ENCODE measurements at regions not wholly inside any gene's neighbourhood (a gene's known extent, or its start where the extent isn't known, plus 50 kb on each side); places are given as distances from the start of the nearest gene placed in this dataset.
A peak's percentile ranks its signal among the peaks of the same experiment; 100 is the strongest.

DNA sequence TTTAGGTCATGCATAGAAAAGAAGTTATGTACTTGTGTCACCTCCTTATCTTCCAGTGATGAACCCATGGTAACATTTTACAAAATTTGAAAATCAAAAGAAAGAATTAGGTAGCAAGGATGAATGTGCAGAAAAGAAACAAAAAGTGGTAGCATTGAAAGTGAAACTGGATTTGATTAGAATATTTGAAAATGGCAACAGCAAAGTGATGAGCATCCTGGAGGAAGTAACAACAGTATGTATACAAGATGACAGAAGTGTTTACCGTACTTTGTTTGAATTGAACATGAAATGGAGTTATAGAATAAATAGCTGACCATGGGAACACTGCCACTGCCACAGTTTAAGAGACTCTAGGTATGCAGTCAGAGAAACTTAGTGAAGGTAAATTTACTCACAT, 1313.1 kb downstream of the CDH11 start:
- H3K27me3 ChIP-seq: no peaks in the 10 kb centered on the region
- H3K9me3 ChIP-seq: no peaks in the 10 kb centered on the region
- no peaks in the 10 kb centered on the region for H3K4me1 ChIP-seq
- no peak for DNase-seq
- no peaks in the 10 kb centered on the region for H3K36me3 ChIP-seq
- TF ChIP-seq POLR2A (IDR thresholded peaks at IDR 0.05): no peak
- TF ChIP-seq, protein P1, sequence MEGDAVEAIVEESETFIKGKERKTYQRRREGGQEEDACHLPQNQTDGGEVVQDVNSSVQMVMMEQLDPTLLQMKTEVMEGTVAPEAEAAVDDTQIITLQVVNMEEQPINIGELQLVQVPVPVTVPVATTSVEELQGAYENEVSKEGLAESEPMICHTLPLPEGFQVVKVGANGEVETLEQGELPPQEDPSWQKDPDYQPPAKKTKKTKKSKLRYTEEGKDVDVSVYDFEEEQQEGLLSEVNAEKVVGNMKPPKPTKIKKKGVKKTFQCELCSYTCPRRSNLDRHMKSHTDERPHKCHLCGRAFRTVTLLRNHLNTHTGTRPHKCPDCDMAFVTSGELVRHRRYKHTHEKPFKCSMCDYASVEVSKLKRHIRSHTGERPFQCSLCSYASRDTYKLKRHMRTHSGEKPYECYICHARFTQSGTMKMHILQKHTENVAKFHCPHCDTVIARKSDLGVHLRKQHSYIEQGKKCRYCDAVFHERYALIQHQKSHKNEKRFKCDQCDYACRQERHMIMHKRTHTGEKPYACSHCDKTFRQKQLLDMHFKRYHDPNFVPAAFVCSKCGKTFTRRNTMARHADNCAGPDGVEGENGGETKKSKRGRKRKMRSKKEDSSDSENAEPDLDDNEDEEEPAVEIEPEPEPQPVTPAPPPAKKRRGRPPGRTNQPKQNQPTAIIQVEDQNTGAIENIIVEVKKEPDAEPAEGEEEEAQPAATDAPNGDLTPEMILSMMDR (IDR thresholded peaks at IDR 0.05): no peak
- H3K4me3 ChIP-seq: no peak overlapping the region
- H3K27ac ChIP-seq: no peak overlapping the region

DNA sequence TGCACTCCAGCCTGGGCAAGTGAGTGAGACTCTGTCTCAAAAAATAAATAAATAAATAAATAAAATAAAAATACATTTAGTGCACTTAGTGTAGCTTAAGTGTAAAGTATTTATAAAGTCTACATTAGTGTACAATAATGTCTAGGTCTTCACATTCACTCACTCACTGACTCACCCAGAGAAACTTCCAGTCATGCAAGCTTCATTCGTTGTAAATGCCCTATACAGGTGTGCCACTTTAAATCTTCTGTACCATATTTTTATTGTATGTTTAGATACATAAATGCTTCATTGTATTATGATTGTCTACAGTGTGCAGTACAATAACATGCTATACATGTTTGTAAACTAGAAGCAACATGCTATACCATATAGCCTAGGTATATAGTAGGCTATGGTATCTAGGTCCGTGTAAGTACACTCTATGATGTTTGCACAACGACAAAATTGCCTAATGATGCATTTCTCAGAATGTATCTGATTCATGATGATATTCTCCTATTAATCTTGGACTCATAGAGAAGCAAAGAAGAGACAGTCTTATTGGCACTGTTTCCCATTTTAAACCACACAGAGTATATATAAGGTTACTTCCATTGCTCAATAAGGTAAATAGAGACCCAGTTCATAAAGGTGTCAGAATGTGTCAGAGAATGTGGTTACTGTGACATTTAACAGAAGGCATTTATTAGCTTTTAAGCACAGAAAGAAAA, 1314.9 kb downstream of the CDH11 start:
- no peaks in the 10 kb centered on the region for H3K4me1 ChIP-seq
- no peak overlapping the region for H3K27ac ChIP-seq
- no peaks in the 10 kb centered on the region for H3K36me3 ChIP-seq
- TF ChIP-seq, protein P1 (IDR thresholded peaks at IDR 0.05): no peak
- TF ChIP-seq POLR2A (IDR thresholded peaks at IDR 0.05): no peak
- DNase-seq: no peak
- H3K27me3 ChIP-seq: no peaks in the 10 kb centered on the region
- no peaks in the 10 kb centered on the region for H3K9me3 ChIP-seq
- H3K4me3 ChIP-seq: no peak overlapping the region

DNA sequence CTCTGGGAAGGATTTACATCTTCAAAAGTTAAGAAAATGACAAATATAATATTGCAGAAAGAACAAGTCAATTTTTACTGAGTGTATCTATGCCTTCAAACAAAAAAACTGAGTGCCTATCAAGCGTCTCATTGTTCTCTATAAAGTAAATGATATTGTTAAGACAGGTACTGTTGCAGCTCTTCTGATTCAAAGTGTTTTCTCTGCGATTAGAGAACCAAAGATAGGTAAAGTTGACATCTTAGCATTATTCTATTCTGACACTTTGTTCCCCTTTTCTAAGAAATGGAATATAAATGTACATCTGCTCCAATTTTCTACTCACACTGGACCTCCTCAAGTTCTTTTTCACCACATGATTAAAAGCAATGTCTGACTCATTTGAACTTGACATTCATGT, 1317.7 kb downstream of the CDH11 start:
- no peaks in the 10 kb centered on the region for H3K27me3 ChIP-seq
- H3K4me1 ChIP-seq: no peaks in the 10 kb centered on the region
- no peaks in the 10 kb centered on the region for H3K36me3 ChIP-seq
- no peaks in the 10 kb centered on the region for H3K9me3 ChIP-seq
- DNase-seq: no peak
- H3K4me3 ChIP-seq: no peak overlapping the region
- TF ChIP-seq, protein P1 (IDR thresholded peaks at IDR 0.05): no peak
- TF ChIP-seq POLR2A (IDR thresholded peaks at IDR 0.05): no peak
- H3K27ac ChIP-seq: no peak overlapping the region

DNA sequence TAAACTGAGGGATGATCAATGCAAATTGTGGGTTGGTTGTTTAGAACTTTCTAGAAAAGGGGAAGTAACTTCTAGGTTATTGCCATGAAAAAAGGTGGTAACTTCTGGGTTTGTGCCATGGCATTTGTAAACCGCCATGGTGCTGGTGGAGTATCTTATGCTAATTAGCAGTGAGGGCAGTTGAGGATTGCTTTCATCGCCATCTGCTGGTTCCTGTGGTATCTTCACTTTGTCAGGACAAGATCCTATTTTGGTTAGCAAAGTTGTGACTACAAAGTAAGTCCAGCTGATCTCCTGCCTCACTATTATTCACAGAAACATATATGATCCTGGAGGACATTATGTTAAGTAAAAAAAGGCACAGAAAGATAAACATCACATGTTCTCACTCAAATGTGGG, 1332.3 kb downstream of the CDH11 start:
- no peaks in the 10 kb centered on the region for H3K27me3 ChIP-seq
- H3K4me3 ChIP-seq: no peak overlapping the region
- H3K9me3 ChIP-seq: peaks cover 0 to 9% (median 0%) of the 10 kb centered on the region in 4 donors
- DNase-seq: peak in 1 of 3 donors; percentile 50
- no peaks in the 10 kb centered on the region for H3K36me3 ChIP-seq
- no peaks in the 10 kb centered on the region for H3K4me1 ChIP-seq
- no peak overlapping the region for H3K27ac ChIP-seq
- TF ChIP-seq, protein P1 (IDR thresholded peaks at IDR 0.05): peak in 4 of 6 experiments; percentile 10 to 49 (median 44)
- no peak for TF ChIP-seq POLR2A (IDR thresholded peaks at IDR 0.05)

DNA sequence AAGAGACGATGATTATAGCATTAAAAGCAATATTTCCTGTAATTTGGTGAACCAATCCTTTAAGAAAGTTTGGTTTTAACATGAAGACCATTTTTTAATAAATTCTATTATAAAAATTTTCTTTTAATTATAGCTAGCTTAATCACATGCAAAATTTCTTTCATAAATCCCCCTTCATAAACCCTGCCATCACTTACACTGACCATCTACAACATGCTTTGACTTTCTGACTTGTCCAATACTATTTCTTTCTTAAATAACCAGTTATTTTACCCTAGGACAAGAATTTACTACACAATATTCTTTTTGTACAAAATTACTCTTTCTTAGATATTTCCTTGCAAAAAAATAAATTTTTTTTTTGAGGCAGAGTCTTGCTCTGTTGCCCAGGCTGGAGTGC, 1334.8 kb downstream of the CDH11 start:
- peaks cover 0 to 9% (median 0%) of the 10 kb centered on the region in 4 donors for H3K9me3 ChIP-seq
- no peaks in the 10 kb centered on the region for H3K36me3 ChIP-seq
- no peak for DNase-seq
- H3K27ac ChIP-seq: no peak overlapping the region
- no peaks in the 10 kb centered on the region for H3K4me1 ChIP-seq
- no peak overlapping the region for H3K4me3 ChIP-seq
- TF ChIP-seq, protein P1 (IDR thresholded peaks at IDR 0.05): no peak
- TF ChIP-seq POLR2A (IDR thresholded peaks at IDR 0.05): no peak
- H3K27me3 ChIP-seq: no peaks in the 10 kb centered on the region
